Cardiac fibroblast (primary cell): ENCODE measurements at regions not wholly inside any gene's neighbourhood (a gene's known extent, or its start where the extent isn't known, plus 50 kb on each side); places are given as distances from the start of the nearest gene placed in this dataset.
"Not testable (repeated sequence)": the region's sequence is repeated elsewhere in the genome, so short reads cannot be mapped to it uniquely, and the experiment has no call there.

Experiments
- DNase-seq, 2 donors: peaks; one replicate each; pipeline versions ENCODE4 v3.0.0 to v3.0.0-alpha.2; 2010; ENCODE audit warnings: low read depth in 2 of 2
- H3K4me3 ChIP-seq, 2 donors: replicated peaks in 1 of 2; 1 replicate in 1 of 2; 2 replicates in 1 of 2; pipeline ENCODE4 v1.5.1; 2011; ENCODE audit warnings: low read depth in 2 of 2, low read length in 2 of 2, mild to moderate bottlenecking in 2 of 2, moderate library complexity in 1 of 2
- CTCF ChIP-seq: IDR thresholded peaks from one replicate; pipeline ENCODE4 v1.5.1; 2011; ENCODE audit warnings: low read depth, mild to moderate bottlenecking, low read length, inconsistent platforms

DNA sequence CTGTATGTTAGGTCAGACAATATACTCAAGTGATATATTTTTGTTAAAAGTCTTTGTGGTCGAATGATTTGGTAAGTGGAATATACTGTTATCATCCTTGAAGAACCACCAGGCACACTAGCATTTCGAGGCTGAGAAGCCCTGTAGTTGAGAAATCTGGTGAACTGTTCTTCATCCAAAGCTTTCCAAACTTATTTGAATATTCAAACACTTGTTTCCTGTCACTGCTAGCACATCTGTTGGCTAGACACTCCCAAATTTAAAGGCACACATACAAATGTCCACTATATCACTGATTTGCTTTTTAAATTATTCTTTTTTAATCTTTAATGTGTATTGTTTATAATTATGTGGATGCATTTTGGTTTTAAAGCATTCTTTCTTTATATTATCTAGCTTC is 241.9 kb upstream of the CNTNAP5 start:
- no peak for DNase-seq
- H3K4me3 ChIP-seq = no peak overlapping the region
- TF ChIP-seq CTCF = no peak

DNA sequence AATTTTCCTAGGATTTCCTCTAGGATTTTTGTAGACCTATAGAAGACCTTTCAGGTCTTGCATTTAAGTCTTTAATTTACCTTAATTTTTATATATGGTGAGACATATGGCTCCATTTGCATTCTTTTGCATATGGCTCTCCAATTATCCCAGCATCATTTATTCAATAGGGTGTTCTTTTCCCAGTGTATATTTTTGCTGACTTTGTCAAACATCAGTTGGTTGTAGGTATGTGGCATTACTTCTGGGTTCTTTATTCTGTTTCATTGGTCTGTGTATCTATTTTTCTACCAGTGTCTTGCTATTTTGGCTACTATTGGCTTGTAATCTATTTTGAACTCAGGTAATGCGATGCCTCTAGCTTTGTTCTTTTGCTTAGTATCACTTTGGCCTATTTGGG is 239.8 kb upstream of the CNTNAP5 start:
- no peak overlapping the region for H3K4me3 ChIP-seq
- DNase-seq = no peak
- TF ChIP-seq CTCF = no peak

GRCh38 chr2:123791207-123791606 is 233.9 kb upstream of the CNTNAP5 start:
- no peak for DNase-seq
- TF ChIP-seq CTCF = no peak
- H3K4me3 ChIP-seq = no peak overlapping the region

DNA sequence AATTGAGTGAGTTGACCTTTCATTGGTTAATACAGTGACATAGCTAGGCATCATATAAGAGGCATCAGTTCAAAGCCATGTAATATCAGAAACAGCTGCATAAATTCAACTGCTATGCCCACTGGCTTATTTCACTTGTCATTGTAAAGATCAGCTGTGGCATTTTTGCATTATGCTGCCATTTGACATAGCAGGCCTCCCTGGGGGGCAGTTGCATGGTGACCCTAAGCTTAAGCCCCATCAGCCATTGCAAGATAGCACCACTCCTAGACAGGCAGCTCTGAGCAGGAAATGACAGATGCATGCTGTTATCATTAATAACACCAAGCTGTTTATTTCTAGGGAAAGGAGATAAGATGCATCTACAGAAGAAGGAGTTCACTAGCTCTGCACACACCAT is 233.4 kb upstream of the CNTNAP5 start:
- no peak for DNase-seq
- TF ChIP-seq CTCF = no peak
- no peak overlapping the region for H3K4me3 ChIP-seq

DNA sequence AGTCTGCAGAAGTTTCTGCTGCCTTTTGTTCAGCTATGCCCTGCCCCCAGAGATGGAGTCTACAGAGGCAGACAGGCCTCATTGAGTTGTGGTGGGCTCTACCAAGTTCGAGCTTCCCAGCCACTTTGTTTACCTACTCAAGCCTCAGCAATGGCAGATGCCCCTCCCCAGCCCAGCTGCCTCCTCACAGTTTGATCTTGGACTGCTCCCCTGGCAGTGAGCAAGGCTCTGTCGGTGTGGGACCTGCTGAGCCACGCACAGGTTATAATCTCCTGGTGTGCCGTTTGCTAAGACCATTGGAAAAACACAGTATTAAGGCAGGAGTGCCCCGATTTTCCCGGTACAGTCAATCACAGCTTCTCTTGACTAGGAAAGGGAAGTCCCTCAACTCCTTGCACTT is 221.0 kb upstream of the CNTNAP5 start:
- not testable (repeated sequence) for H3K4me3 ChIP-seq, DNase-seq

- not testable (repeated sequence) for H3K4me3 ChIP-seq, DNase-seq
Measured at GRCh38 chr2:123805746-123806145, 219.3 kb upstream of the CNTNAP5 start.

DNA sequence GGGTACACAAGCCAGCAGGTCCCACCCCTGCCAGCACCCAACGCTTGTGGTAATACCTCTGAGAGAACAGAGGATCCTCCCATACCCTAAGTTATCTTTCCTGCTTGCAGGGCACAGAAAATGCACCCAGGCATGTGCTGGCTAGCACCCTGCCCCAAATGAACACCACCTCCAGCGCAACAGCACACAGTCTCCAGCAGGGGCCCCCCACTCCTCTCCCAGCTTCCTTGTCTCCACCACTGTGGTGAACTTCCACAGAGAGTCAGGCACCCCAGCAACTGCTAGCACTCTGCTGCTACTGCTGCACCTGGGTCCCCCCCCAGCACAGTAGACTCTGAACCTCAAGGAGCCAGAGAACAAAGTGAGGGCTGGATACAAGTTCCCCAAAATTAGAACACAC is 216.8 kb upstream of the CNTNAP5 start:
- no peak for TF ChIP-seq CTCF
- no peak overlapping the region for H3K4me3 ChIP-seq
- no peak for DNase-seq

DNA sequence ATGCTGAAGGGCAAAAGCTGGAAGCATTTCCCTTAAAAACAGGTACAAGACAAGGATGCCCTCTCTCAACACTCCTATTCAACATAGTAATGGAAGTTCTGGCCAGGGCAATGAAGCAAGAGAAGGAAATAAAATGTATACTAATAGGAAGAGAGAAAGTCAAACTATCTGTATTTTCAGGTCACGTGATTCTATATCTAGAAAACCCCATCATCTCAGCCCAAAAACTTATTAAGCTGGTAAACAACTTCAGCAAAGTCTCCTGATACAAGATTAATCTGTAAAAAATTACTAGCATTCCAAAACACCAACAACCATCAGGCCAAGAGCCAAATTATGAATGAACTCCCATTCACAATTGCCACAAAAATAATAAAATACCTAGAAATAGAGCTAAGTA is 213.2 kb upstream of the CNTNAP5 start:
- no peak for TF ChIP-seq CTCF
- no peak overlapping the region for H3K4me3 ChIP-seq
- no peak for DNase-seq
